Left lung (tissue), 4 donors: ENCODE measurements at regions not wholly inside any gene's neighbourhood (a gene's known extent, or its start where the extent isn't known, plus 50 kb on each side); places are given as distances from the start of the nearest gene placed in this dataset.

Source experiments
- ATAC-seq: fragments of 200-7000 bp; cut with Tn5 transposase; one replicate; pipeline ENCODE4 v1.9.1; 2020; ENCODE audit warnings: moderate library complexity
- DNase-seq, 4 donors: peaks; one replicate each; pipeline ENCODE4 v3.0.0-alpha.2; 2013 to 2020
- H3K27ac ChIP-seq, 2 donors: fragments of 200-600 bp; sonication (generic) in 1 of 2; one replicate each; pipeline versions ENCODE4 v1.5.0 to v1.8.0; 2020 to 2021
- H3K27me3 ChIP-seq, 2 donors: fragments of 200-600 bp; sonication (generic) in 1 of 2; one replicate each; pipeline versions ENCODE4 v1.5.0 to v1.8.0; 2020 to 2021
- H3K36me3 ChIP-seq, 2 donors: fragments of 200-600 bp; sonication (generic) in 1 of 2; one replicate each; pipeline versions ENCODE4 v1.5.0 to v1.8.0; 2020 to 2021
- H3K4me1 ChIP-seq, 2 donors: fragments of 200-600 bp; one replicate each; pipeline ENCODE4 v1.8.0; 2021
- H3K4me3 ChIP-seq, 2 donors: fragments of 200-600 bp; sonication (generic) in 1 of 2; one replicate each; pipeline versions ENCODE4 v1.5.0 to v1.8.0; 2020 to 2021; ENCODE audit warnings: mild to moderate bottlenecking in 1 of 2
- H3K9me3 ChIP-seq, 2 donors: fragments of 200-600 bp; sonication (generic) in 1 of 2; one replicate each; pipeline versions ENCODE4 v1.5.0 to v1.8.0; 2020 to 2021
- intact Hi-C, 2 donors: fragments of 100-400 bp; cut with DNase I; formaldehyde crosslinking; loops; one replicate each; pipeline versions ENCODE4 v1.11.2 to v1.14.2; 2022
- TF ChIP-seq, protein P1 (sequence below), 2 donors: fragments of 200-600 bp; sonication (generic) in 1 of 2; IDR thresholded peaks; one replicate each; pipeline versions ENCODE4 v1.5.0 to v1.8.0; 2021; ENCODE audit warnings: antibody characterized with exemption in 2 of 2
- donor health status: DM: no; HTN: yes; CAD: no.
- donor health status: DM: no; HTN: no; CAD: no.

DNA sequence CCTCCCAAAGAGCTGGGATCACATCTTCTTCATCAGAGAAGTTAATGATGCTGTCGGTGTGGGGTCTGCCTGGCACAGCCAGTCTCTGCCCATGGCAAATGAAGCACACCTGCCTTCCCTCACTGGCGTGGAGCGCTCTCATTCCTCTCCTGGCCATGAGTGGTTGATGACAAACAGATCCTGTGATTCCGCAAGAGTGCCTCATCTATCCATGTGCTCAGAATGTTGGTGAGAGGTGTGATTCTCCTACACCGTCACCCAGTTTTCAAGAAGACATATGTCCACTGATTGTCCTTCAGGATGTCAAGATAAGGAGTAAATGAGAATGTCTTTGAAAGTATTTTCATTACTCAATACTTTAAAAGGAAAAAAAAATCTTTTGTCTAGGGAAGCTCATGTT lies 97.5 kb upstream of the GGTLC1 start:
- ATAC-seq (no peak), DNase-seq (no peak)
- Histone ChIP-seq H3K4me1 (no peaks in the 10 kb centered on the region), H3K27ac (no peak overlapping the region), H3K27me3 (peaks cover 0 to 3% of the 10 kb centered on the region in 2 donors), H3K4me3 (no peak overlapping the region), H3K9me3 (no peaks in the 10 kb centered on the region), H3K36me3 (no peaks in the 10 kb centered on the region)
- intact Hi-C loops: no loop called here
- TF ChIP-seq, protein P1, sequence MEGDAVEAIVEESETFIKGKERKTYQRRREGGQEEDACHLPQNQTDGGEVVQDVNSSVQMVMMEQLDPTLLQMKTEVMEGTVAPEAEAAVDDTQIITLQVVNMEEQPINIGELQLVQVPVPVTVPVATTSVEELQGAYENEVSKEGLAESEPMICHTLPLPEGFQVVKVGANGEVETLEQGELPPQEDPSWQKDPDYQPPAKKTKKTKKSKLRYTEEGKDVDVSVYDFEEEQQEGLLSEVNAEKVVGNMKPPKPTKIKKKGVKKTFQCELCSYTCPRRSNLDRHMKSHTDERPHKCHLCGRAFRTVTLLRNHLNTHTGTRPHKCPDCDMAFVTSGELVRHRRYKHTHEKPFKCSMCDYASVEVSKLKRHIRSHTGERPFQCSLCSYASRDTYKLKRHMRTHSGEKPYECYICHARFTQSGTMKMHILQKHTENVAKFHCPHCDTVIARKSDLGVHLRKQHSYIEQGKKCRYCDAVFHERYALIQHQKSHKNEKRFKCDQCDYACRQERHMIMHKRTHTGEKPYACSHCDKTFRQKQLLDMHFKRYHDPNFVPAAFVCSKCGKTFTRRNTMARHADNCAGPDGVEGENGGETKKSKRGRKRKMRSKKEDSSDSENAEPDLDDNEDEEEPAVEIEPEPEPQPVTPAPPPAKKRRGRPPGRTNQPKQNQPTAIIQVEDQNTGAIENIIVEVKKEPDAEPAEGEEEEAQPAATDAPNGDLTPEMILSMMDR (IDR thresholded peaks at IDR 0.05): no peak

DNA sequence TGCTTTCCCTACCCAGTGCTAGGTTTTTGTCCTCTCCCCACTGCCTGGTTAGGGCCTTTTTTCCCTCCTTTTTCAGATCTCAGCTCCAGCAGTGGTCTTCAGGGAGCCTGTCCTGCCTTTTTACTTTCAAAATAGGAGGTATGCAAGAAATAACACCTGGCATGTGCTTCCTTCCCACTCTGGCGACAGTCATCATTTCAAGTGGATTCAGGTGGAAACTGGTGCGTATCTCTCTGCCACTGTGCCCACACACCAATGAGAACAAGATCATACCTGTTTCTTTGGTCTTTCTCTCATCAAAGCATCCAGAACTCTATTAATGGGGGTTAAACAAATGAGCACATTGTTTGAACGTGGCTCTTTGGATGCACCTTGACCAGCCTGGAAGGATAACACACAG lies 95.7 kb upstream of the GGTLC1 start:
- H3K4me3 ChIP-seq: no peak overlapping the region
- H3K27me3 ChIP-seq: no peaks in the 10 kb centered on the region
- H3K27ac ChIP-seq: no peak overlapping the region
- TF ChIP-seq, protein P1 (IDR thresholded peaks at IDR 0.05): no peak
- H3K4me1 ChIP-seq: no peaks in the 10 kb centered on the region
- ATAC-seq (no peak), DNase-seq (no peak)
- intact Hi-C loops: no loop called here
- no peaks in the 10 kb centered on the region for H3K9me3 ChIP-seq
- H3K36me3 ChIP-seq: no peaks in the 10 kb centered on the region

DNA sequence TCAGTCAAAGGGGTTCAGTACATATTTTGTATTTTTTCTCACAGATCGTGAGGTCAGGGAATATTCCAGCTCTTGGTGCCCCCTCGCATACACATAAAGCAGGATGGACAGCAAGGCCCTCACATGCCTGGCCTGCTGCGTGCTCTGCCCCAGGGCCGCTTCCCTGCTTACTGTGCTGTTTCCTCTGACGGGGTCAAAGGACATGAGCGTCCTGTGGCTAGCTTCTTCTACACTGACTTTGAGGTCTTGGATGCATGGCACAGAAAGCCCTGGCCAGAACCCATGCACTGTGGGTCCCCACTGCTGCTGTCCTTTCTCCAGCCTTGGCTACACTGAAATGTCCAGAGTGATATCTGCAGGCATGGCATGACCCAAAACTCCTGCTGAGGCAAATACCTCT lies 92.5 kb upstream of the GGTLC1 start:
- no peaks in the 10 kb centered on the region for H3K4me1 ChIP-seq
- ATAC-seq (no peak), DNase-seq (no peak)
- intact Hi-C loops: no loop called here
- H3K9me3 ChIP-seq: no peaks in the 10 kb centered on the region
- no peaks in the 10 kb centered on the region for H3K36me3 ChIP-seq
- no peak overlapping the region for H3K4me3 ChIP-seq
- no peak overlapping the region for H3K27ac ChIP-seq
- TF ChIP-seq, protein P1 (IDR thresholded peaks at IDR 0.05): no peak
- H3K27me3 ChIP-seq: no peaks in the 10 kb centered on the region

DNA sequence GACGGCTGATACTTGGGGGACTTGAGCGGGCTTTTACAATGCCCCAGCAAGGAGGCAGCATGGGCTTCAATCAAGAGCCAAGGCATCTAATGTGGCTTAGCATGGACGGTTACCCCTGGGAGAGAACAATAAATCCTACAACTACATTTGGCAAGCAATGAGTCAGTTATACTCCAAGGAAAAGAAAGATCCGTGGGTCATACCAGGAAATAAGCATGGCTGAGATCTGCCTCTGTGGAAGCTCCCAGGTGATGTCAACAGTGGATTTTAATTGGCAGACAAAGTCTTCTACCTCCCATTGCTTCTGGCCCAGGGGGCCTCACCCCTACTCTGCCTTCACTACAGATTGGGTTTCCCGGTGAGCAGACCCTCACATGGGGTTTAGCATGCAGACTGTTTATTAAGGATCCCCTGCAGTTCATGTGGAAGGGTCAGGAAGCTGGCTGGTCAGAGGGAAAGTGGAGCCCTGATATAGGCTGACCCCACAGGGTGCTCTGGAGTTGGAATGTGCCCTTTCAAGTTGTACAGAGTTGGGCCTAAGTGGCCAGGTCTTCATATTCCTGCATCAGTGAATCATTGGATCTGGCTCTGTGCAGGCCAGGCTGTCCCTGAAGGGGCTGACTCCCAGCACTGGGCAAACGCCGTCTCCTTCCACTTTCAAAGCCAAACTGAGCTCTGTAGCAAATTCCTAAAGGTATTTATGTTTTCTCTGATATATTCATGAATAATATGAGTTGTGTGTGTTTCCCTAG lies 91.3 kb upstream of the GGTLC1 start:
- Histone ChIP-seq H3K27me3 (no peaks in the 10 kb centered on the region), H3K4me3 (no peak overlapping the region), H3K27ac (no peak overlapping the region), H3K4me1 (no peaks in the 10 kb centered on the region), H3K9me3 (no peaks in the 10 kb centered on the region), H3K36me3 (no peaks in the 10 kb centered on the region)
- TF ChIP-seq, protein P1 (IDR thresholded peaks at IDR 0.05): no peak
- ATAC-seq (no peak), DNase-seq (no peak)
- intact Hi-C loops: no loop called here

DNA sequence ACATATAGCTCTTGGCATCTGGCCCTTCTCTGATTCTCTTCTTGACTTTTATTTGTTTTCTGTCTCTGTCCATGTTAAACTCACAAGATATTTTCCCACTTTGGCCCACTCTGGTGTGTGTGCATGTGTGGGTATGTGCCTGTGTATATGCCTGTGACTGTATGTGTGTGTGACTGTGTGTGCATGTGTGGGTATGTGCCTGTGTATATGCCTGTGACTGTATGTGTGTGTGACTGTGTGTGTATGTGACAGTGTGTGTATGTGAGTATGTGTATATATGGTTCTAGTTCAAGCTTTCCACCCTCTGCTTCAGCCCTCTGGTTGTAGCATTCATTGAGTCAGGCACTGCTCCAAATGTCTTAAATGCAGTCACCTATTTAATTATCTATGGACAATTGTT lies 88.6 kb upstream of the GGTLC1 start:
- ATAC-seq: no peak
- no peaks in the 10 kb centered on the region for H3K9me3 ChIP-seq
- intact Hi-C loops: no loop called here

More for the DNA sequence above, 88.6 kb upstream of the GGTLC1 start:
- DNase-seq: no peak
- Histone ChIP-seq H3K4me3 (no peak overlapping the region), H3K4me1 (no peaks in the 10 kb centered on the region), H3K36me3 (no peaks in the 10 kb centered on the region), H3K27me3 (no peaks in the 10 kb centered on the region), H3K27ac (no peak overlapping the region)
- TF ChIP-seq, protein P1 (IDR thresholded peaks at IDR 0.05): no peak
